ENCODE measurements at regions not wholly inside any gene's neighbourhood (a gene's known extent, or its start where the extent isn't known, plus 50 kb on each side); places are given as distances from the start of the nearest gene placed in this dataset.

DNA sequence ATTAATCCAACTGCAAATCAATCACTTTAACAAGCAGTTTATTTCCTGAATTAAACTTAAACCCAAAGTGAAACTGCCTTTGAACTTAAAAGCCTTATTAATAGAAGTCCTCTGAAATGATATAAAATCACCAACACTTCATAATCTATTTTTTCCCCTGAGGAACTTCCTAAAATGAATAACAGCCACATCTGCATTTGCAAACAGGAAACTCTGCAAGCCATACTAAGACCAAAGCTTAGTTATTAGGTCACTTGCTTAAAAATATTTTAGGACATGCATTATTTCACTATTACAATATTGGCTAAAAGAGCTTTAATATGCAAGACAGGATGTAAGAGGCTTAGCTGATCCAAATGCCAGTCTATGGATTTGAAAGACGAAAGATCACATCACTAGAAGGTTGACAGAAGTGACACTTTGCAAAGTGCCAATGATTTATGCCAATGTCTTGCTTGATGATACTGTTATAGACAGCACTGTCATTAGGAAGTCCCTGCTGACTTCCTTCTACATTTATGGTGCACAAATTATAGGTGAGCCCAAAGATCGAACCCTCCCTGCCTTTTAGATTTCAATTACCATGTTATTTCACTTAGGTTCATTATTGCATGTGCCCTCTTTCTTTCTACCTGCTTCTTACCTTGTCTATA, 99.9 kb upstream of the SKAP2 start:
- H3K27ac ChIP-seq: no peak overlapping the region
- no peaks in the 10 kb centered on the region for H4K20me1 ChIP-seq (ENCODE audit: insufficient read depth, poor library complexity, severe bottlenecking)
- no peaks in the 10 kb centered on the region for H3K79me2 ChIP-seq
- no peaks in the 10 kb centered on the region for H3K9me2 ChIP-seq (replicated peaks; ENCODE audit: insufficient read depth)
- H3K4me2 ChIP-seq: no peak overlapping the region
- H3K4me1 ChIP-seq (ENCODE audit: insufficient read depth): no peaks in the 10 kb centered on the region
- no peaks in the 10 kb centered on the region for H3K9me3 ChIP-seq (ENCODE audit: low read depth)
- WGBS (ENCODE audit: low lambda C conversion rate, missing lambda C conversion rate): 83% methylated on average over 2 of the region's 2 CpGs
- H3K27me3 ChIP-seq: no peaks in the 10 kb centered on the region
- H2AFZ ChIP-seq: no peak overlapping the region
- no peak for DNase-seq (ENCODE audit: low spot score)
- H3K36me3 ChIP-seq (replicated peaks; ENCODE audit: insufficient read depth, low read depth): no peaks in the 10 kb centered on the region
- H3K4me3 ChIP-seq: no peak overlapping the region
- no peak for TF ChIP-seq EZH2phosphoT487 (IDR thresholded peaks at IDR 0.05; ENCODE audit: low read depth, severe bottlenecking, unreplicated experiment)
- TF ChIP-seq, protein P1, sequence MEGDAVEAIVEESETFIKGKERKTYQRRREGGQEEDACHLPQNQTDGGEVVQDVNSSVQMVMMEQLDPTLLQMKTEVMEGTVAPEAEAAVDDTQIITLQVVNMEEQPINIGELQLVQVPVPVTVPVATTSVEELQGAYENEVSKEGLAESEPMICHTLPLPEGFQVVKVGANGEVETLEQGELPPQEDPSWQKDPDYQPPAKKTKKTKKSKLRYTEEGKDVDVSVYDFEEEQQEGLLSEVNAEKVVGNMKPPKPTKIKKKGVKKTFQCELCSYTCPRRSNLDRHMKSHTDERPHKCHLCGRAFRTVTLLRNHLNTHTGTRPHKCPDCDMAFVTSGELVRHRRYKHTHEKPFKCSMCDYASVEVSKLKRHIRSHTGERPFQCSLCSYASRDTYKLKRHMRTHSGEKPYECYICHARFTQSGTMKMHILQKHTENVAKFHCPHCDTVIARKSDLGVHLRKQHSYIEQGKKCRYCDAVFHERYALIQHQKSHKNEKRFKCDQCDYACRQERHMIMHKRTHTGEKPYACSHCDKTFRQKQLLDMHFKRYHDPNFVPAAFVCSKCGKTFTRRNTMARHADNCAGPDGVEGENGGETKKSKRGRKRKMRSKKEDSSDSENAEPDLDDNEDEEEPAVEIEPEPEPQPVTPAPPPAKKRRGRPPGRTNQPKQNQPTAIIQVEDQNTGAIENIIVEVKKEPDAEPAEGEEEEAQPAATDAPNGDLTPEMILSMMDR (IDR thresholded peaks at IDR 0.05; ENCODE audit: poor library complexity): no peak
- no peak for TF ChIP-seq EZH2 (IDR thresholded peaks at IDR 0.05; ENCODE audit: borderline replicate concordance)

DNA sequence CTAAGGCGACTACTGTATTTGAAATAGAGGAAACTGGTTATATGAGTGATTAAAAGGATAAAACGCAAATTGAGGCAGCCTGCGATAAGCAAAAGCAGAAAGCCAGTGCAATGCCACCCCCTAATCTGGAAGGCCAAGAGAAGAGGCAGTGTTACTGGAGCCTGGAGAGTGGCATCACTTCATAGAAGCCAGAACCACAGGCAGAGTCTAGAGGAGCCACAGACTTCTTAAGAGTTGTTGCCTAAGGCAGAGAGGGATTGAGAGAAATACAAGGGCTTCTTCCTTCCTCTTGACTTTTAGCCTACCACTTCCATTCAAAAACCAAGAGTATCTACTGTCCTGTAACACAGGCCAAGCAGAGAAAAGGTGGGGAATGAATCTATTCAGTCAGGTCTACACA, 94.9 kb upstream of the SKAP2 start:
- H3K27me3 ChIP-seq: no peaks in the 10 kb centered on the region
- H4K20me1 ChIP-seq (ENCODE audit: insufficient read depth, poor library complexity, severe bottlenecking): no peaks in the 10 kb centered on the region
- H3K4me1 ChIP-seq (ENCODE audit: insufficient read depth): no peaks in the 10 kb centered on the region
- H3K4me3 ChIP-seq: no peak overlapping the region
- TF ChIP-seq EZH2 (IDR thresholded peaks at IDR 0.05; ENCODE audit: borderline replicate concordance): no peak
- no peak for TF ChIP-seq EZH2phosphoT487 (IDR thresholded peaks at IDR 0.05; ENCODE audit: low read depth, severe bottlenecking, unreplicated experiment)
- TF ChIP-seq, protein P1 (IDR thresholded peaks at IDR 0.05; ENCODE audit: poor library complexity): no peak
- 95% methylated on average over 3 of the region's 3 CpGs for whole genome bisulfite sequencing (ENCODE audit: low lambda C conversion rate, missing lambda C conversion rate)
- no peaks in the 10 kb centered on the region for H3K79me2 ChIP-seq
- H2AFZ ChIP-seq: no peak overlapping the region
- DNase-seq (ENCODE audit: low spot score): no peak
- no peaks in the 10 kb centered on the region for H3K9me3 ChIP-seq (ENCODE audit: low read depth)
- no peaks in the 10 kb centered on the region for H3K9me2 ChIP-seq (replicated peaks; ENCODE audit: insufficient read depth)
- H3K27ac ChIP-seq: no peak overlapping the region
- no peaks in the 10 kb centered on the region for H3K36me3 ChIP-seq (replicated peaks; ENCODE audit: insufficient read depth, low read depth)
- no peak overlapping the region for H3K4me2 ChIP-seq

GRCh38 chr7:26958834-26959233, 94.4 kb upstream of the SKAP2 start:
- no peak for TF ChIP-seq EZH2phosphoT487 (IDR thresholded peaks at IDR 0.05; ENCODE audit: low read depth, severe bottlenecking, unreplicated experiment)
- TF ChIP-seq, protein P1 (IDR thresholded peaks at IDR 0.05; ENCODE audit: poor library complexity): no peak
- no peak for TF ChIP-seq EZH2 (IDR thresholded peaks at IDR 0.05; ENCODE audit: borderline replicate concordance)
- H3K4me2 ChIP-seq: no peak overlapping the region
- H3K36me3 ChIP-seq (replicated peaks; ENCODE audit: insufficient read depth, low read depth): no peaks in the 10 kb centered on the region
- H3K4me3 ChIP-seq: no peak overlapping the region
- no peak overlapping the region for H2AFZ ChIP-seq
- DNase-seq (ENCODE audit: low spot score): no peak
- H4K20me1 ChIP-seq (ENCODE audit: insufficient read depth, poor library complexity, severe bottlenecking): no peaks in the 10 kb centered on the region
- no peaks in the 10 kb centered on the region for H3K4me1 ChIP-seq (ENCODE audit: insufficient read depth)
- no peaks in the 10 kb centered on the region for H3K9me3 ChIP-seq (ENCODE audit: low read depth)
- WGBS (ENCODE audit: low lambda C conversion rate, missing lambda C conversion rate): 93% methylated on average over 5 of the region's 5 CpGs
- no peaks in the 10 kb centered on the region for H3K79me2 ChIP-seq
- H3K27me3 ChIP-seq: no peaks in the 10 kb centered on the region
- no peaks in the 10 kb centered on the region for H3K9me2 ChIP-seq (replicated peaks; ENCODE audit: insufficient read depth)
- H3K27ac ChIP-seq: no peak overlapping the region

Data from hepatocyte (in vitro differentiated cells).